Stimulated activated naive CD8-positive, alpha-beta T cell treated with anti-CD3 and anti-CD28 coated beads, Interleukin-15, amount 100 ng/mL, for 72 hours (primary cell): ENCODE measurements at regions not wholly inside any gene's neighbourhood (a gene's known extent, or its start where the extent isn't known, plus 50 kb on each side); places are given as distances from the start of the nearest gene placed in this dataset.

ENCODE experiments used
- ATAC-seq: fragments of 150-1000 bp; cut with Tn5 transposase; 2 replicates; pipeline ENCODE4 v1.10.0; 2021; ENCODE audit warnings: mild to moderate bottlenecking, moderate library complexity
- DNase-seq, 2 donors: peaks; one replicate each; pipeline ENCODE4 v3.0.0; 2021 to 2022
- H3K27ac Mint-ChIP-seq, 2 donors: one replicate each; pipeline ENCODE4 v1.8.0; 2022; ENCODE audit warnings: mild to moderate bottlenecking in 2 of 2, mixed read lengths in 2 of 2, moderate library complexity in 2 of 2
- H3K27me3 Mint-ChIP-seq: one replicate; pipeline ENCODE4 v1.8.0; 2022; ENCODE audit warnings: mixed read lengths
- H3K4me1 Mint-ChIP-seq: one replicate; pipeline ENCODE4 v1.8.0; 2022; ENCODE audit warnings: mild to moderate bottlenecking, mixed read lengths
- H3K4me3 Mint-ChIP-seq, 2 donors: one replicate each; pipeline ENCODE4 v1.8.0; 2022; ENCODE audit warnings: mild to moderate bottlenecking in 2 of 2, mixed read lengths in 2 of 2, moderate library complexity in 1 of 2
- H3K9me3 Mint-ChIP-seq, 2 donors: one replicate each; pipeline ENCODE4 v1.8.0; 2022; ENCODE audit warnings: mixed read lengths in 2 of 2

- DNase-seq = no peak
- no peak for ATAC-seq
- no peak overlapping the region for H3K4me3 Mint-ChIP-seq
- no peaks in the 10 kb centered on the region for H3K4me1 Mint-ChIP-seq
- H3K27me3 Mint-ChIP-seq = no peaks in the 10 kb centered on the region
- H3K9me3 Mint-ChIP-seq = peaks cover 7 to 20% of the 10 kb centered on the region in 2 donors
- H3K27ac Mint-ChIP-seq = no peak overlapping the region
Observed at GRCh38 chr19:28331596-28331995, 881.4 kb downstream of the UQCRFS1 start.

- Mint-ChIP-seq H3K4me3 (no peak overlapping the region), H3K9me3 (peaks cover 7 to 20% of the 10 kb centered on the region in 2 donors), H3K4me1 (no peaks in the 10 kb centered on the region), H3K27ac (no peak overlapping the region), H3K27me3 (no peaks in the 10 kb centered on the region)
- ATAC-seq (no peak), DNase-seq (no peak)
Observed at GRCh38 chr19:28330831-28331230, 882.1 kb downstream of the UQCRFS1 start.

GRCh38 chr19:28329429-28329828 is 883.5 kb downstream of the UQCRFS1 start:
- no peaks in the 10 kb centered on the region for H3K4me1 Mint-ChIP-seq
- ATAC-seq = no peak
- H3K27ac Mint-ChIP-seq = no peak overlapping the region
- DNase-seq = no peak
- H3K27me3 Mint-ChIP-seq = no peaks in the 10 kb centered on the region
- H3K4me3 Mint-ChIP-seq = no peak overlapping the region
- H3K9me3 Mint-ChIP-seq = peaks cover 7 to 20% of the 10 kb centered on the region in 2 donors

GRCh38 chr19:28327905-28328304 is 885.0 kb downstream of the UQCRFS1 start:
- Mint-ChIP-seq H3K9me3 (peaks cover 7 to 11% of the 10 kb centered on the region in 2 donors), H3K27ac (no peak overlapping the region), H3K27me3 (no peaks in the 10 kb centered on the region), H3K4me3 (no peak overlapping the region), H3K4me1 (no peaks in the 10 kb centered on the region)
- ATAC-seq (no peak), DNase-seq (no peak)

GRCh38 chr19:28326746-28327145 is 886.2 kb downstream of the UQCRFS1 start:
- Mint-ChIP-seq H3K9me3 (peaks cover 7 to 10% of the 10 kb centered on the region in 2 donors), H3K4me1 (no peaks in the 10 kb centered on the region), H3K27me3 (no peaks in the 10 kb centered on the region), H3K27ac (no peak overlapping the region), H3K4me3 (no peak overlapping the region)
- DNase-seq (no peak), ATAC-seq (no peak)

GRCh38 chr19:28324275-28325060 is 888.5 kb downstream of the UQCRFS1 start:
- no peak for DNase-seq
- Mint-ChIP-seq H3K4me1 (no peaks in the 10 kb centered on the region), H3K9me3 (peaks cover 7 to 10% of the 10 kb centered on the region in 2 donors), H3K27ac (no peak overlapping the region), H3K4me3 (no peak overlapping the region), H3K27me3 (no peaks in the 10 kb centered on the region)
- ATAC-seq = no peak

GRCh38 chr19:28322945-28323344 is 890.0 kb downstream of the UQCRFS1 start:
- Mint-ChIP-seq H3K4me1 (no peaks in the 10 kb centered on the region), H3K27me3 (no peaks in the 10 kb centered on the region), H3K4me3 (no peak overlapping the region), H3K9me3 (no peaks in the 10 kb centered on the region), H3K27ac (no peak overlapping the region)
- DNase-seq (no peak), ATAC-seq (no peak)

GRCh38 chr19:28322491-28322890 is 890.5 kb downstream of the UQCRFS1 start:
- H3K27me3 Mint-ChIP-seq = no peaks in the 10 kb centered on the region
- ATAC-seq (no peak), DNase-seq (no peak)
- no peak overlapping the region for H3K27ac Mint-ChIP-seq
- H3K9me3 Mint-ChIP-seq = no peaks in the 10 kb centered on the region
- H3K4me3 Mint-ChIP-seq = no peak overlapping the region
- H3K4me1 Mint-ChIP-seq = no peaks in the 10 kb centered on the region

GRCh38 chr19:28319918-28320317 is 893.0 kb downstream of the UQCRFS1 start:
- no peak for ATAC-seq
- no peak for DNase-seq
- Mint-ChIP-seq H3K27ac (no peak overlapping the region), H3K9me3 (no peaks in the 10 kb centered on the region), H3K4me1 (no peaks in the 10 kb centered on the region), H3K27me3 (no peaks in the 10 kb centered on the region), H3K4me3 (no peak overlapping the region)

- DNase-seq (no peak), ATAC-seq (no peak)
- H3K27ac Mint-ChIP-seq = no peak overlapping the region
- H3K4me3 Mint-ChIP-seq = no peak overlapping the region
- no peaks in the 10 kb centered on the region for H3K9me3 Mint-ChIP-seq
- no peaks in the 10 kb centered on the region for H3K27me3 Mint-ChIP-seq
- H3K4me1 Mint-ChIP-seq = no peaks in the 10 kb centered on the region
Observed at GRCh38 chr19:28319227-28319626, 893.7 kb downstream of the UQCRFS1 start.

GRCh38 chr19:28318469-28319179 is 894.3 kb downstream of the UQCRFS1 start:
- Mint-ChIP-seq H3K4me1 (no peaks in the 10 kb centered on the region), H3K4me3 (no peak overlapping the region), H3K27ac (no peak overlapping the region), H3K27me3 (no peaks in the 10 kb centered on the region), H3K9me3 (no peaks in the 10 kb centered on the region)
- no peak for ATAC-seq
- no peak for DNase-seq

GRCh38 chr19:28316464-28316863 is 896.5 kb downstream of the UQCRFS1 start:
- no peaks in the 10 kb centered on the region for H3K9me3 Mint-ChIP-seq
- no peaks in the 10 kb centered on the region for H3K4me1 Mint-ChIP-seq
- no peak overlapping the region for H3K27ac Mint-ChIP-seq
- no peak for DNase-seq
- H3K4me3 Mint-ChIP-seq = no peak overlapping the region
- no peaks in the 10 kb centered on the region for H3K27me3 Mint-ChIP-seq
- ATAC-seq = no peak

- Mint-ChIP-seq H3K4me3 (no peak overlapping the region), H3K4me1 (no peaks in the 10 kb centered on the region), H3K27me3 (no peaks in the 10 kb centered on the region), H3K9me3 (no peaks in the 10 kb centered on the region), H3K27ac (peak overlapping the region in 1 of 2 donors; percentile 22)
- no peak for DNase-seq
- ATAC-seq = no peak
Observed at GRCh38 chr19:28314756-28315155, 898.2 kb downstream of the UQCRFS1 start.

GRCh38 chr19:28314287-28314686 is 898.7 kb downstream of the UQCRFS1 start:
- H3K4me3 Mint-ChIP-seq = no peak overlapping the region
- ATAC-seq (no peak), DNase-seq (no peak)
- H3K9me3 Mint-ChIP-seq = no peaks in the 10 kb centered on the region
- no peaks in the 10 kb centered on the region for H3K4me1 Mint-ChIP-seq
- H3K27ac Mint-ChIP-seq = no peak overlapping the region
- no peaks in the 10 kb centered on the region for H3K27me3 Mint-ChIP-seq

GRCh38 chr19:28313633-28314032 is 899.3 kb downstream of the UQCRFS1 start:
- H3K27ac Mint-ChIP-seq = no peak overlapping the region

GRCh38 chr19:28312269-28312668 is 900.7 kb downstream of the UQCRFS1 start:
- H3K27me3 Mint-ChIP-seq = no peaks in the 10 kb centered on the region
- ATAC-seq (no peak), DNase-seq (no peak)
- H3K27ac Mint-ChIP-seq = no peak overlapping the region
- no peak overlapping the region for H3K4me3 Mint-ChIP-seq
- H3K4me1 Mint-ChIP-seq = no peaks in the 10 kb centered on the region
- no peaks in the 10 kb centered on the region for H3K9me3 Mint-ChIP-seq

More at GRCh38 chr19:28313633-28314032, 899.3 kb downstream of the UQCRFS1 start:
- DNase-seq (no peak), ATAC-seq (no peak)
- Mint-ChIP-seq H3K27me3 (no peaks in the 10 kb centered on the region), H3K4me3 (no peak overlapping the region), H3K4me1 (no peaks in the 10 kb centered on the region), H3K9me3 (no peaks in the 10 kb centered on the region)
